ENCODE measurements at regions not wholly inside any gene's neighbourhood (a gene's known extent, or its start where the extent isn't known, plus 50 kb on each side); places are given as distances from the start of the nearest gene placed in this dataset.

- Histone ChIP-seq H3K36me3 (ENCODE audit: insufficient read depth in 1 of 2, low read depth in 1 of 2) (no peaks in the 10 kb centered on the region), H3K27me3 (ENCODE audit: insufficient read depth in 3 of 3, low read length in 2 of 3) (no peaks in the 10 kb centered on the region), H3K4me1 (no peaks in the 10 kb centered on the region), H3K9me3 (no peaks in the 10 kb centered on the region), H3K27ac (no peak overlapping the region), H3K4me3 (no peak overlapping the region)
- intact Hi-C loops (cut with DNase I) = no loop called here
- no peak for DNase-seq
- no peak for TF ChIP-seq CTCF (IDR thresholded peaks at IDR 0.05)
- no peak for ATAC-seq
- 37 to 45% (median 43%) methylated on average over 2 of the region's 2 CpGs for WGBS, 3 donors
Observed at GRCh38 chr16:48487287-48487686, 102.1 kb upstream of the SIAH1 start.

- H3K27ac ChIP-seq = no peak overlapping the region
- TF ChIP-seq CTCF (IDR thresholded peaks at IDR 0.05) = no peak
- DNase-seq (no peak), ATAC-seq (no peak)
- intact Hi-C loops (cut with DNase I) = no loop called here
- H3K4me3 ChIP-seq = no peak overlapping the region
- 62 to 85% (median 78%) methylated on average over 2 of the region's 2 CpGs for whole genome bisulfite sequencing, 3 donors
- H3K27me3 ChIP-seq (ENCODE audit: insufficient read depth in 3 of 3, low read length in 2 of 3) = no peaks in the 10 kb centered on the region
- H3K36me3 ChIP-seq (ENCODE audit: insufficient read depth in 1 of 2, low read depth in 1 of 2) = no peaks in the 10 kb centered on the region
- H3K9me3 ChIP-seq = no peaks in the 10 kb centered on the region
- no peaks in the 10 kb centered on the region for H3K4me1 ChIP-seq
Observed at GRCh38 chr16:48481772-48482171, 96.6 kb upstream of the SIAH1 start.

- ATAC-seq (no peak), DNase-seq (no peak)
- no peak overlapping the region for H3K4me3 ChIP-seq
- H3K27ac ChIP-seq = no peak overlapping the region
- intact Hi-C loops (cut with DNase I) = no loop called here
- no peaks in the 10 kb centered on the region for H3K9me3 ChIP-seq
- no peaks in the 10 kb centered on the region for H3K36me3 ChIP-seq (ENCODE audit: insufficient read depth in 1 of 2, low read depth in 1 of 2)
- TF ChIP-seq CTCF (IDR thresholded peaks at IDR 0.05) = no peak
- H3K4me1 ChIP-seq = no peaks in the 10 kb centered on the region
- H3K27me3 ChIP-seq (ENCODE audit: insufficient read depth in 3 of 3, low read length in 2 of 3) = no peaks in the 10 kb centered on the region
- 94 to 99% (median 95%) methylated on average over 1 of the region's 1 CpG for WGBS, 3 donors
Observed at GRCh38 chr16:48481211-48481610, 96.0 kb upstream of the SIAH1 start.

GRCh38 chr16:48479955-48480354 is 94.7 kb upstream of the SIAH1 start:
- no peaks in the 10 kb centered on the region for H3K36me3 ChIP-seq (ENCODE audit: insufficient read depth in 1 of 2, low read depth in 1 of 2)
- no peaks in the 10 kb centered on the region for H3K4me1 ChIP-seq
- H3K9me3 ChIP-seq = no peaks in the 10 kb centered on the region
- no peak overlapping the region for H3K27ac ChIP-seq
- H3K27me3 ChIP-seq (ENCODE audit: insufficient read depth in 3 of 3, low read length in 2 of 3) = no peaks in the 10 kb centered on the region
- intact Hi-C loops (cut with DNase I) = no loop called here
- 90 to 96% (median 93%) methylated on average over 2 of the region's 2 CpGs for WGBS, 3 donors
- no peak overlapping the region for H3K4me3 ChIP-seq
- ATAC-seq = no peak
- DNase-seq = no peak
- no peak for TF ChIP-seq CTCF (IDR thresholded peaks at IDR 0.05)

GRCh38 chr16:48479329-48479728 is 94.1 kb upstream of the SIAH1 start:
- TF ChIP-seq CTCF (IDR thresholded peaks at IDR 0.05) = no peak
- Histone ChIP-seq H3K4me3 (no peak overlapping the region), H3K27me3 (ENCODE audit: insufficient read depth in 3 of 3, low read length in 2 of 3) (no peaks in the 10 kb centered on the region), H3K36me3 (ENCODE audit: insufficient read depth in 1 of 2, low read depth in 1 of 2) (no peaks in the 10 kb centered on the region), H3K4me1 (no peaks in the 10 kb centered on the region), H3K9me3 (no peaks in the 10 kb centered on the region), H3K27ac (no peak overlapping the region)
- DNase-seq = no peak
- no peak for ATAC-seq
- intact Hi-C loops (cut with DNase I) = no loop called here
- WGBS, 3 donors = 74 to 83% (median 79%) methylated on average over 3 of the region's 3 CpGs
